GM10266 (cell line): ENCODE measurements at regions not wholly inside any gene's neighbourhood (a gene's known extent, or its start where the extent isn't known, plus 50 kb on each side); places are given as distances from the start of the nearest gene placed in this dataset.
"Not testable (repeated sequence)": the region's sequence is repeated elsewhere in the genome, so short reads cannot be mapped to it uniquely, and the experiment has no call there.

ENCODE experiments used
- DNase-seq: peaks from one replicate; pipeline ENCODE4 v3.0.0; 2012; ENCODE audit errors: extremely low spot score
- TF ChIP-seq, protein P1 (sequence below): IDR thresholded peaks from 2 replicates; pipeline ENCODE4 v1.5.1; 2012; ENCODE audit warnings: mild to moderate bottlenecking, low read depth; ENCODE audit not compliant: control insufficient read depth, insufficient read depth; ENCODE audit errors: missing control alignments

DNA sequence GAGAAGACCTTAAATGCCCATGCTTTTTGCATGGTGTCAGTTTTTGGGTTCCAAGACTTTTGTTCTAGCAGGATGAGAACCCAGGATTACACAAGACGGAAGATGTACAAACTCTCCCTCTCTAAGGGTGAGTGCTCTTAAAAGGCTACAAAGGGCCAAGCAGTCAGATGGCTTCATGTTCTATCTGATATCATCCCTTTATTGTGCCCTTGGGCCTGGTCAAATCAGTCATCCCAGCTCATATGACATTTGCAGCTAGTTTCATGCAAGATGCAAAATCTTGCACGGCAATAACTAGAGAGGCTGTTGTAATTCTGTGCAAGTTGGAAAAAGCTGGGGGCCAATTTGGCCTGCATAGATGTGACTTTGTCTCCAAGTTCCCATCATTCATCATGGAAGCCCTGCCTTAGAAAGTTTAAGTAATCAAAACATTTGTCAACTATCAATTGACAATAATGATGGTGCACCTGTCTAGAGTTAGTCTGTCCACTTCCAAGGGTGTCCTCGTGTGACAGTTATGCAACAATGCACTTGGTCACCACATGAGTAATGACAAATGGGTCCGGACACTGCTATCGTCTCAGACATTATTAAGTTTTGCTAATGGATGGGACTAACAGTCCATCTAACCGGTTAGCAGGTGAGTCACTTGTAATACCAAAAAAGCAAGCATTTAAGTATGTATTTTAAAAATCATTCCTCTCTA, 58.6 kb upstream of the ZFHX3 start:
- no peak for DNase-seq
- TF ChIP-seq, protein P1, sequence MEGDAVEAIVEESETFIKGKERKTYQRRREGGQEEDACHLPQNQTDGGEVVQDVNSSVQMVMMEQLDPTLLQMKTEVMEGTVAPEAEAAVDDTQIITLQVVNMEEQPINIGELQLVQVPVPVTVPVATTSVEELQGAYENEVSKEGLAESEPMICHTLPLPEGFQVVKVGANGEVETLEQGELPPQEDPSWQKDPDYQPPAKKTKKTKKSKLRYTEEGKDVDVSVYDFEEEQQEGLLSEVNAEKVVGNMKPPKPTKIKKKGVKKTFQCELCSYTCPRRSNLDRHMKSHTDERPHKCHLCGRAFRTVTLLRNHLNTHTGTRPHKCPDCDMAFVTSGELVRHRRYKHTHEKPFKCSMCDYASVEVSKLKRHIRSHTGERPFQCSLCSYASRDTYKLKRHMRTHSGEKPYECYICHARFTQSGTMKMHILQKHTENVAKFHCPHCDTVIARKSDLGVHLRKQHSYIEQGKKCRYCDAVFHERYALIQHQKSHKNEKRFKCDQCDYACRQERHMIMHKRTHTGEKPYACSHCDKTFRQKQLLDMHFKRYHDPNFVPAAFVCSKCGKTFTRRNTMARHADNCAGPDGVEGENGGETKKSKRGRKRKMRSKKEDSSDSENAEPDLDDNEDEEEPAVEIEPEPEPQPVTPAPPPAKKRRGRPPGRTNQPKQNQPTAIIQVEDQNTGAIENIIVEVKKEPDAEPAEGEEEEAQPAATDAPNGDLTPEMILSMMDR, result no peak

DNA sequence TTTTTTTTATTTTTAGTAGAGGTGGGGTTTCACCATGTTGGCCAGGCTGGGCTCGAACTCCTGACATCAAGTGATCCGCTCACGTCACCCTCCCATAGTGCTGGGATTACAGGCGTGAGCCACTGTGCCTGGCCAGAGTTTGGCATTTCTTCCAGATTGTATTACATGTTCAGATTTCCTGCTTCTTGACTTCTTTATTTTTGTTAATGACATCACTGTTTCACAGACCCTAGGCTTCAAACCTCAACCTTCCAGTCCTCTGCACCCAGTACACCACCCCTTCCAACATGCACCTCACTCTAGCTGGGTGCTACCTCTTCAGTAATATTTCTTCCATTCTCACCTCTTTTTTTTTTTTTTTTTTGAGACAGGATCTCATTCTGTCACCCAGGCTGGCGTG, 53.6 kb upstream of the ZFHX3 start:
- no peak for DNase-seq
- TF ChIP-seq, protein P1, result no peak

DNA sequence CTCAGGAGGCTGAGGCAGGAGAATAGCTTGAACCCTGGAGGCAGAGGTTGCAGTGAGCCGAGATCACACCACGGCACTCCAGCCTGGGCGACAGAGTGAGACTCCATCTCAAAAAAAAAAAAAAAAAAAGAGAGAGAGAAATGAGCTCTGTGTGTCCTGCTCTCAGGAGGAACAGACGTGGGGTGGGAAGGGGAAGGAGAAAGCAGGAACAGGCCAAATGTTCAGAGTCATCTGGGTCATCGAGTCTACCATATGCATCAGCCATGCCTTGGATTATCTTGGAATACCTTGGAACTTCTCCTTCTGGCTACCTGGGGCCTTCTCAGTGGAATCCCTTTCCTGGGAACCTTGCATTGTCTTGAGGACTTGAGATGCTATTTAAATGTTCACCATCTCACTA, 51.7 kb upstream of the ZFHX3 start:
- DNase-seq, result not testable (repeated sequence)
